ENCODE measurements at regions not wholly inside any gene's neighbourhood (a gene's known extent, or its start where the extent isn't known, plus 50 kb on each side); places are given as distances from the start of the nearest gene placed in this dataset.

GRCh38 chr11:34799848-34800247 lies 116.3 kb downstream of the APIP start:
- H2BK120ac ChIP-seq (replicated peaks; ENCODE audit: low read depth, low read length): no peak overlapping the region
- no peak overlapping the region for H3K4ac ChIP-seq (replicated peaks; ENCODE audit: insufficient read length, low read depth, low read length)
- no peak overlapping the region for H3K4me3 ChIP-seq (ENCODE audit: extremely low read depth in 1 of 4, insufficient read depth in 2 of 4, low read depth in 3 of 4, low read length in 4 of 4)
- no peak overlapping the region for H3K4me2 ChIP-seq (ENCODE audit: insufficient read depth in 1 of 2, low read depth in 2 of 2, low read length in 2 of 2)
- H3K18ac ChIP-seq (ENCODE audit: extremely low read depth, low read length): no peak overlapping the region
- no peaks in the 10 kb centered on the region for H3K79me2 ChIP-seq (ENCODE audit: control insufficient read depth in 1 of 2, insufficient read depth in 2 of 2, low read length in 2 of 2)
- WGBS, 2 experiments (ENCODE audit: extremely low coverage in 1 of 2, insufficient coverage in 1 of 2, insufficient read length in 1 of 2, insufficient replicate concordance in 2 of 2, low coverage in 1 of 2, low lambda C conversion rate in 2 of 2, missing lambda C conversion rate in 1 of 2): 93% methylated on average over 1 of the region's 1 CpG; no CpG with 5 or more reads in 1 of the 2 experiments
- DNase-seq (ENCODE audit: low read depth in 1 of 2, low spot score in 2 of 2) (no peak), FAIRE-seq (no peak)
- peaks cover 0 to 5% (median 0%) of the 10 kb centered on the region in 4 experiments; a peak in 1 of 7 replicates for H3K4me1 ChIP-seq (replicated peaks in 1 of 4; ENCODE audit: control insufficient read depth in 3 of 4, insufficient read depth in 4 of 4, low read length in 3 of 4)
- no peaks in the 10 kb centered on the region for H4K20me1 ChIP-seq (replicated peaks in 1 of 2; ENCODE audit: control insufficient read depth in 1 of 2, insufficient read depth in 2 of 2, low read length in 2 of 2)
- H2AFZ ChIP-seq (ENCODE audit: low read length): no peak overlapping the region
- H4K8ac ChIP-seq (ENCODE audit: extremely low read depth, insufficient read depth, low read length): no peak overlapping the region
- peaks cover 5 to 7% of the 10 kb centered on the region in 2 experiments for H3K9me3 ChIP-seq (ENCODE audit: insufficient read depth in 2 of 2, low read depth in 1 of 2, low read length in 1 of 2)
- no peak overlapping the region for H4K5ac ChIP-seq (ENCODE audit: insufficient read length, low read depth, low read length)
- no peaks in the 10 kb centered on the region for H3K23me2 ChIP-seq (ENCODE audit: low read depth, low read length)
- no peak overlapping the region for H3K23ac ChIP-seq (ENCODE audit: insufficient read length)
- H2AK5ac ChIP-seq (ENCODE audit: low read depth, low read length): no peak overlapping the region
- no peak overlapping the region for H3K56ac ChIP-seq (replicated peaks; ENCODE audit: insufficient read length, low read depth, low read length)
- H2BK20ac ChIP-seq (ENCODE audit: low read length): no peak overlapping the region
- H2BK15ac ChIP-seq (ENCODE audit: low read length): no peak overlapping the region
- no peak overlapping the region for H4K91ac ChIP-seq (replicated peaks; ENCODE audit: insufficient read length, low read length)
- H3K27me3 ChIP-seq (replicated peaks in 1 of 4; ENCODE audit: control insufficient read depth in 3 of 4, extremely low read depth in 1 of 4, insufficient read depth in 3 of 4, low read length in 3 of 4): no peaks in the 10 kb centered on the region
- H3K27ac ChIP-seq (ENCODE audit: low read depth, low read length): no peak overlapping the region
- TF ChIP-seq SP2 (IDR thresholded peaks at IDR 0.05; ENCODE audit: low read length): no peak
- H3K79me1 ChIP-seq (ENCODE audit: low read depth, low read length): no peaks in the 10 kb centered on the region
- H3K9ac ChIP-seq (replicated peaks in 1 of 4; ENCODE audit: extremely low read depth in 1 of 4, low read depth in 3 of 4, low read length in 3 of 4): no peak overlapping the region
- no peak overlapping the region for H3K14ac ChIP-seq (ENCODE audit: insufficient read length)
- ChIA-PET POLR2A (ENCODE audit: partially characterized antibody) (no interaction called here), CTCF (ENCODE audit: partially characterized antibody) (interaction anchor here (1.2 to 1.3 kb wide), 2 partner anchors 9 to 10 kb away, joined by 4 read pairs; no protein-coding TSS in a partner anchor)
- 0 out of 8 replicates have a peak, but pooled peaks cover 0 to 2% (median 0%) of the 10 kb centered on the region in 4 experiments for H3K36me3 ChIP-seq (ENCODE audit: control insufficient read depth in 2 of 4, insufficient read depth in 4 of 4, low read length in 3 of 4)
- no peak overlapping the region for H2BK5ac ChIP-seq (ENCODE audit: low read depth, low read length)
- no peak overlapping the region for H2BK12ac ChIP-seq (ENCODE audit: low read depth, low read length)

Data from H1 (cell line).